HEK293T (cell line): ENCODE measurements at regions not wholly inside any gene's neighbourhood (a gene's known extent, or its start where the extent isn't known, plus 50 kb on each side); places are given as distances from the start of the nearest gene placed in this dataset.

Source experiments
- CTBP1 ChIP-seq: fragments of 450-650 bp; IDR thresholded peaks from 2 replicates; pipeline ENCODE4 v1.6.1; 2016; ENCODE audit warnings: borderline replicate concordance
- NFRKB ChIP-seq: fragments of 450-650 bp; IDR thresholded peaks from 2 replicates; pipeline ENCODE4 v1.6.1; 2016; ENCODE audit warnings: mild to moderate bottlenecking, moderate library complexity

DNA sequence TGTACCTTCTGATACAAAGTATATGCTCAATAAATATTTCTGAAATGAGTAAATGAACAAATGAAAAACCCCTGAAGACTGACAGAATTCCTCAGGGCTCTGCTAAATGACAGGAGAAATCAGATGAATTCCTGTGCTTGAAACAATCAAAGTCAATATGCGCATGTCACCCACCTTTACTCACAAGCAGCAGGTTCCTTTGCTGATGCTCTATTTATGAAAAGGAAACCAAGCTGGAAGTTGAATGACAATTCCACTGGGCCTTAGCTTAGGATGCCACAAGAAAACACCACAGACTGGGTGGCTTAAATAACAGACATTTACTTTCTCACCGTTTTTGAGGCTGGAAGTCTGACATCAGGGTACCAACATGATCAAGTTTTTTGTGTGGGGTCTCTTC, 477.5 kb upstream of the TEX13C start:
- TF ChIP-seq CTBP1: no peak
- no peak for TF ChIP-seq NFRKB
